ENCODE measurements at regions not wholly inside any gene's neighbourhood (a gene's known extent, or its start where the extent isn't known, plus 50 kb on each side); places are given as distances from the start of the nearest gene placed in this dataset.
"Not testable (repeated sequence)": the region's sequence is repeated elsewhere in the genome, so short reads cannot be mapped to it uniquely, and the experiment has no call there.

GRCh38 chrX:13212191-13212651 lies 107.6 kb downstream of the ATXN3L start:
- peaks cover 0 to 3% of the 10 kb centered on the region in 2 donors for H3K36me3 Mint-ChIP-seq
- peaks cover 0 to 10% of the 10 kb centered on the region in 2 donors for H3K27me3 Mint-ChIP-seq
- no peak overlapping the region for H3K4me3 Mint-ChIP-seq
- DNase-seq (no peak), ATAC-seq (replicated peaks) (no peak)
- H3K9me3 Mint-ChIP-seq, result peaks cover 2 to 4% of the 10 kb centered on the region in 2 donors
- H3K4me1 Mint-ChIP-seq, result peaks cover 4 to 11% of the 10 kb centered on the region in 2 donors
- H3K27ac Mint-ChIP-seq, result no peak overlapping the region

DNA sequence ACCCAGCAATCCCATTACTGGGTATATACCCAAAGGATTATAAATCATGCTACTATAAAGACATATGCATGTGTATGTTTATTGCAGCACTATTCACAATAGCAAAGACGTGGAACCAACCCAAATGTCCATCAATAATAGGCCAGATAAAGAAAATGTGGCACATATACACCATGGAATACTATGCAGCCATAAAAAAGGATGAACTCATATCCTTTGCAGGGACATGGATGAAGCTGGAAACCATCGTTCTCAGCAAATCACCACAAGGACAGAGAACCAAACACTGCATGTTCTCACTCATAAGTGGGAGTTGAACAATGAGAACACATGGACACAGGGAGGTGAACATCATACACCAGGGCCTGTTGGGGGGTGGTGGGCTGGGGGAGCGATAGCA lies 109.7 kb downstream of the ATXN3L start:
- H3K4me1 Mint-ChIP-seq; H3K36me3 Mint-ChIP-seq; H3K9me3 Mint-ChIP-seq; ATAC-seq (replicated peaks); H3K4me3 Mint-ChIP-seq; H3K27ac Mint-ChIP-seq; DNase-seq: not testable (repeated sequence)
- H3K27me3 Mint-ChIP-seq, result peaks cover 0 to 11% of the 10 kb centered on the region in 2 donors

GRCh38 chrX:13209704-13210103 lies 110.1 kb downstream of the ATXN3L start:
- not testable (repeated sequence) for H3K4me1 Mint-ChIP-seq; H3K36me3 Mint-ChIP-seq; H3K27ac Mint-ChIP-seq; H3K9me3 Mint-ChIP-seq; ATAC-seq (replicated peaks); DNase-seq; H3K4me3 Mint-ChIP-seq
- peaks cover 0 to 11% of the 10 kb centered on the region in 2 donors for H3K27me3 Mint-ChIP-seq

- Mint-ChIP-seq H3K27ac (no peak overlapping the region), H3K9me3 (no peaks in the 10 kb centered on the region), H3K4me3 (no peak overlapping the region), H3K36me3 (no peaks in the 10 kb centered on the region), H3K27me3 (peaks cover 0 to 11% of the 10 kb centered on the region in 2 donors), H3K4me1 (peaks cover 0 to 3% of the 10 kb centered on the region in 2 donors)
- no peak for DNase-seq
- ATAC-seq (replicated peaks), result peak in 1 of 2 donors; percentile 54
These were observed 111.4 kb downstream of the ATXN3L start for GRCh38 chrX:13208281-13208935.

- peaks cover 0 to 28% of the 10 kb centered on the region in 2 donors for H3K27me3 Mint-ChIP-seq
- no peak overlapping the region for H3K27ac Mint-ChIP-seq
- no peaks in the 10 kb centered on the region for H3K4me1 Mint-ChIP-seq
- no peaks in the 10 kb centered on the region for H3K36me3 Mint-ChIP-seq
- DNase-seq (no peak), ATAC-seq (replicated peaks) (no peak)
- no peaks in the 10 kb centered on the region for H3K9me3 Mint-ChIP-seq
- H3K4me3 Mint-ChIP-seq, result no peak overlapping the region
These were observed 116.6 kb downstream of the ATXN3L start for GRCh38 chrX:13203271-13203670.

DNA sequence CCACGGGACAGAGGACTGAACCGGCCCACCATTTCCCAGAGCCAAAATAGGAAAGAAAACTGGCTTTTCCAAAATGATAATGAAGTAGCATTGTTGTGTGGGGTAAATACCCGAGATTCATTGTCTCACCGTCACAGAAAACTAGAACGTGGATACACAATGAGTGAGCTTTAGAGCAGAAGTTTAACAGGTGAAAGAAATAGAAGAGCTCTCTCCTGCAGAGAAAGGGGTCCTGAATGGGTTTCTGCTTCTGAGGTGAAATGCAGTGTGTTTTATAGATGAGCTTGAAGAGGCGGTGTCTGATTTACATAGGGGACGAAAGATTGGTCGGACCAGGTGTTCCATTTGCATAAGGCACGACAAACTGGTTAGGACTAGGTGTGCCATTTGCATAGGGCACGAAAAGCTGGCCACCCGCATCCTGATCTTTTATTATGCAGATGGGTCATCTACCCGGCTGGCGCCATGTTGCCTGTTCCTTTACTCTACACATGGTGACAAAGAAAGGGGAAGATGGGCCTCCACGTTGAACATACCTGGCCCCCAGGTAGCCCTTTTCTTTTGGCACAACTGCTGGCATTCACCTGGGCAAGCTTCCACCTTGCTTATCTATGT lies 118.1 kb downstream of the ATXN3L start:
- H3K4me1 Mint-ChIP-seq, result peaks cover 3 to 4% of the 10 kb centered on the region in 2 donors
- ATAC-seq (replicated peaks) (no peak), DNase-seq (no peak)
- H3K27ac Mint-ChIP-seq, result no peak overlapping the region
- H3K9me3 Mint-ChIP-seq, result no peaks in the 10 kb centered on the region
- H3K4me3 Mint-ChIP-seq, result no peak overlapping the region
- H3K27me3 Mint-ChIP-seq, result peaks cover 0 to 32% of the 10 kb centered on the region in 2 donors
- H3K36me3 Mint-ChIP-seq, result no peaks in the 10 kb centered on the region

- DNase-seq (no peak), ATAC-seq (replicated peaks) (no peak)
- H3K4me3 Mint-ChIP-seq, result no peak overlapping the region
- peaks cover 3 to 4% of the 10 kb centered on the region in 2 donors for H3K4me1 Mint-ChIP-seq
- H3K9me3 Mint-ChIP-seq, result no peaks in the 10 kb centered on the region
- peaks cover 0 to 27% of the 10 kb centered on the region in 2 donors for H3K27me3 Mint-ChIP-seq
- no peaks in the 10 kb centered on the region for H3K36me3 Mint-ChIP-seq
- H3K27ac Mint-ChIP-seq, result no peak overlapping the region
These were observed 119.5 kb downstream of the ATXN3L start for GRCh38 chrX:13200398-13200797.

DNA sequence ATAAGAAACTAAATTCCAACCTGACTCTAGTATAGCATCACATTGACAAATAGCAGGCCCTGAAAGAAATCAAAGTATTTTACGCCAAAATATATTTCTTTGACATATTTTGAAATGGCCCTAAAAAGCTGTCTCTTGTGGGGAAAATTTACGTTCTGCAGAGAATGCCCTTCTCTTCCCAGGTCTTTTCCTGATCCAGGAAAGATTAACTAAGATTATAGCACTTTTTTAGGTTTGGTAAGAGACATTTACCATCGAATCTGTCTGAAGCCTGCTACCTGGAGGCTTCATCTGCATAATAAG lies 121.1 kb downstream of the ATXN3L start:
- ATAC-seq (replicated peaks) (no peak), DNase-seq (no peak)
- Mint-ChIP-seq H3K36me3 (no peaks in the 10 kb centered on the region), H3K9me3 (no peaks in the 10 kb centered on the region), H3K27ac (no peak overlapping the region), H3K4me3 (no peak overlapping the region), H3K27me3 (peaks cover 0 to 25% of the 10 kb centered on the region in 2 donors), H3K4me1 (peaks cover 3 to 4% of the 10 kb centered on the region in 2 donors)

DNA sequence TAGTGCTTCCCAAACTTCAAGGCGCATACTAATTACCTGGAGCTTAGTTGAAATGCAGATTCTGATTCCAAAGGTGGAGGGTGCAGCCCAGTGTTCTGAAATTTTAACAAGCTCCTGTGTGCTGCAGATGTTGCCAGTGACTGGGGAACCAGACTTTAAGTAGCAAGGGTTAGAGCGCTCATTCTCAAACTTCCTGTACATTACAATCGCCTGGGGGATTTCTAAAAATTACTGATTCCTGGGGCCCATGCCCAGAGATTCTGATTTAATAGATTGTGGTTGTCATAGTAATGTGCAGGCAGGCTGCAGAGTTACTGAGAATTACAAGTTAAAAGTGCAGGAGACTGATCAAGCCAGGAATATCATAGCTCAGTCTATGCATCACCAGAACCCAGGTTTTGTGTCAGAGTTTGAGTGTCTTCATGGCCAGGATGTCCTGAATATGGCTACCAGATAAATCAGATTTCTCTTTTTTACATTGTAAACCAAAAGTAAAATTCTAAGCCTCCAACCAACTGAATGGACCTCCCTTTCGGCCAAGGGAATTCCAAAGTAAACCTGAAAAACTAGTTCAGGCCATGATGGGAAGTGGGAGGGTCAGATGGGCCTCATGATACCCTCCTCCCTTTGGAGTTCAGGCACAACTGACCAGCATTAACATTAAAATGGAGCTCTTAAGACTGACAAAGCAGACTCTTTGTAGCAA lies 121.6 kb downstream of the ATXN3L start:
- Mint-ChIP-seq H3K27ac (no peak overlapping the region), H3K4me3 (no peak overlapping the region), H3K27me3 (peaks cover 0 to 25% of the 10 kb centered on the region in 2 donors), H3K4me1 (peaks cover 3 to 4% of the 10 kb centered on the region in 2 donors), H3K9me3 (no peaks in the 10 kb centered on the region), H3K36me3 (no peaks in the 10 kb centered on the region)
- no peak for DNase-seq
- no peak for ATAC-seq (replicated peaks)

DNA sequence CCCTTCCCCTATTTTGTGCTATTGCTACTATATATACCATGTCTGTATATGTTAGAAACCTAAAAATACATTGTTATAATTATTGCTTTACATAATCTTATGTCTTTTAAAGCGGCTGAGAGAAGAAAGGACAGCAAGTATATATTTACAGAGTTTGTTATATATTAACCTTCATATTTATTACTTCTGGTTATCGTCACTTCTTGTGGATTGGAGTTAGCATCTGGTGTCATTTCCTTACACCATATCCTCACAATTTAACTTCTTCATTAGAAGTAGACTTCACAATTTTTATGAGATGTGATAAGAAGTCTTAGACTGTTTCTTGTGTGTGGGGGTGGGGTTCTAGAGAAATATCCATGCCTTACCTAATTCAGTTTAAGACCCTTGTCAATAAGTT lies 123.1 kb downstream of the ATXN3L start:
- no peak overlapping the region for H3K27ac Mint-ChIP-seq
- peaks cover 3 to 4% of the 10 kb centered on the region in 2 donors for H3K4me1 Mint-ChIP-seq
- ATAC-seq (replicated peaks) (no peak), DNase-seq (no peak)
- no peak overlapping the region for H3K4me3 Mint-ChIP-seq
- H3K36me3 Mint-ChIP-seq, result no peaks in the 10 kb centered on the region
- H3K9me3 Mint-ChIP-seq, result no peaks in the 10 kb centered on the region
- peaks cover 0 to 25% of the 10 kb centered on the region in 2 donors for H3K27me3 Mint-ChIP-seq

DNA sequence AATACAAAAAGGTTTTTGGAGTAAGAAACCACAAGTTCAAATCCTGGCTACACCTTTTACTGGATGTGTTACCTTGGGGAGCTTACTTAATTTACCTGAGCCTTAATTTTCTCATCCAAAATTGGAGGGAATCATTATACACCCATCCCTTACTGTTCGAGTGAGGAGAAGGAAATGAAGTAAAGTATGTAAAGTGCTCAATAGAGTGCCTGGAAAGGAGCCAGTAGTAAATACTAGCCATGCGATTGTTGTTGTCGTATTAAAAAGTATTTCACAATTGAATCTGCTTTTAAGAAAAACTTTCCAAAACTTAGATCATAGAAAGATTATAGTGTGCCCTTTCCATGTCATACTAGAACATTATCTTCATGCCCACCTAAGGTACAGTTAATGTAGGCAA lies 124.5 kb downstream of the ATXN3L start:
- Mint-ChIP-seq H3K4me1 (peaks cover 3 to 4% of the 10 kb centered on the region in 2 donors), H3K9me3 (no peaks in the 10 kb centered on the region)

DNA sequence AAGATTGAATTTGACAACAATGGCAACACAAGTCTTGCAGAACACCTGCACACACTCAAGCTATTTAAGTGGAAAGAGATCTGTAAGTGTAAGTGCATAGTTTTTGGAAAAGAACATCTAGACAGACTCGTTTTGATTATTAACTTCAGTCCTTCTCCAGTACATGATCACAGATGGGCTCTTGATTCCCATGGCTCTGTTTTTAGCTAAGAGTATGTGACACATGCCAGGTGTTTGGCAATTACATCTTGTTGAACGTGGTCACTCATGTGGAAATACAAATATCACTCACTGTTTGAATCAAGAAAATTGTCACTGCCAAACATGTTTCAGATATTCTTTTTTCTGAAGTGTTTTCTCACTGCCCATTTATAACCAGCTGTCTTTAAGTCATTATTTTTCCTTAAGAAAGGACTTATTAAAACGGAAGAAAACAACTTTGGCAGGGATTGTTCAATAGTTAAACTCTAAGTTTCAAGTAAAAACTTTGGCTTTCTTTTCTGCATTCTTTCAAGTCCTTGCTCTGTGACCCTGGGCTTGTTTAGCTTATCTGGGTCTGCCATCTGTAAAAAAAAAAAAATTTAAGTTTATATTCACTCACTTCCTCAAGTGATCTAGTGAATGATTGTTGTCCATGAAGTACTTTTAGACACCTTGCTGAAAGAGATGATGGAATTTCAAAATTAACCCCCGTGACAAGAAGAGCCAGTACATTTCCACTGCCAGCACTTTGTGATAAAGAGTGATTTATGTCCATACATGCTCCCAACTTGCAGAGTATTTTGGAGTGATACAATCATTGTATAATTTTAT lies 125.4 kb downstream of the ATXN3L start:
- Mint-ChIP-seq H3K9me3 (no peaks in the 10 kb centered on the region), H3K4me3 (no peak overlapping the region), H3K27me3 (peaks cover 0 to 21% of the 10 kb centered on the region in 2 donors), H3K4me1 (peaks cover 3 to 4% of the 10 kb centered on the region in 2 donors), H3K36me3 (no peaks in the 10 kb centered on the region), H3K27ac (no peak overlapping the region)
- ATAC-seq (replicated peaks), result peak in 1 of 2 donors; percentile 42
- no peak for DNase-seq

More for the DNA sequence above, 124.5 kb downstream of the ATXN3L start:
- Mint-ChIP-seq H3K36me3 (no peaks in the 10 kb centered on the region), H3K27me3 (peaks cover 0 to 30% of the 10 kb centered on the region in 2 donors), H3K4me3 (no peak overlapping the region), H3K27ac (no peak overlapping the region)
- no peak for ATAC-seq (replicated peaks)
- DNase-seq, result no peak

DNA sequence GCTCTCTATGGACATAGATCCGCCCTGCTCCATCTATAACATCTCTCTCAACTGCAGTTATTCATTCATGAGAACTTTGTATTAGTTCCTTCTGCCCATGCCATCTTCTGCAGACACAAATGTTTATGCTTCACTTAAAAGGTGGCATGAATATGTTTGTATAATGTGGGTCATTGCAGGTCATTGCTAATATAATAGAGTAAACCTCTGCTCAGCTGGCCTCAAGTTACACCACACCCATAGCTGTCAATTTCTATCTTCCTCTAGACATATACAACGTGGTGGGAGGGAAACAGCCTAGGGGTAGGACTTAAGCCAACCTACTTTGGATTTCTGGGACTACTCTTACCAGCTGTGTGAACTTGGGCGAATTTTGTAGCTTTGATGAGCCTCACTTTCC lies 129.8 kb downstream of the ATXN3L start:
- Mint-ChIP-seq H3K36me3 (no peaks in the 10 kb centered on the region), H3K27me3 (peaks cover 0 to 17% of the 10 kb centered on the region in 2 donors), H3K27ac (no peak overlapping the region), H3K9me3 (peaks cover 3 to 8% of the 10 kb centered on the region in 2 donors), H3K4me3 (no peak overlapping the region), H3K4me1 (peaks cover 0 to 7% of the 10 kb centered on the region in 2 donors)
- DNase-seq (no peak), ATAC-seq (replicated peaks) (no peak)

DNA sequence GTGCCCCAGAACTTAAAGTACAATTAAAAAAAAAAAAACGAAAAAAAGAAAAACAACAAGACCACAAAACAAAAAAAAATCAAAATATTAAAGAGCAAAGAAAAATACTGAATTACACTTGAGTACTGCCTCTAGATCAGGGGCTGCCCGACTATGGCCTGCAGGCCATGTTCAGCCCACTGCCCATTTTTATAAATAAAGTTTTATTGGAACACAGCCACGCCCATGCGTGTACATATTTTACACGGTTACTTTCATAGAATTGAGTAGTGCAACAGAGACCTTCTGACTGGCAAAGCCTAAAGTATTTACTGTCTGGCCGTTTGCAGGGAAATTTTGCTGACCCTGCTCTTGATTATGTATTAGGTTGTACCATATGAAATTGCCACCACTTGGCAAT lies 130.5 kb downstream of the ATXN3L start:
- Mint-ChIP-seq H3K36me3 (no peaks in the 10 kb centered on the region), H3K9me3 (peaks cover 7 to 12% of the 10 kb centered on the region in 2 donors), H3K4me1 (peaks cover 0 to 10% of the 10 kb centered on the region in 2 donors), H3K27ac (no peak overlapping the region), H3K27me3 (peaks cover 0 to 14% of the 10 kb centered on the region in 2 donors), H3K4me3 (no peak overlapping the region)
- ATAC-seq (replicated peaks), result no peak
- no peak for DNase-seq

Measured in stimulated activated naive B cell treated with anti-CD40 and anti-IgM and Interleukin-4, amounts not matched to agents 10 μg/mL and 1 μg/mL and 100 μg/mL, for 72 hours (primary cell).